PFSK-1 (cell line): ENCODE measurements at regions not wholly inside any gene's neighbourhood (a gene's known extent, or its start where the extent isn't known, plus 50 kb on each side); places are given as distances from the start of the nearest gene placed in this dataset.

Experiments
- POLR2AphosphoS5 ChIP-seq: IDR thresholded peaks from 2 replicates; pipeline ENCODE4 v1.6.1; 2012; ENCODE audit warnings: low read depth, mild to moderate bottlenecking, control low read depth, low read length, moderate library complexity
- REST ChIP-seq, 2 experiments: IDR thresholded peaks; 2 replicates each; pipeline versions ENCODE4 v1.6.1 to v1.8.0; 2011 to 2012; ENCODE audit warnings: low read depth in 2 of 2, low read length in 2 of 2, control low read depth in 1 of 2, inconsistent platforms in 1 of 2, mild to moderate bottlenecking in 1 of 2, moderate library complexity in 1 of 2; ENCODE audit not compliant: insufficient read depth in 1 of 2
- TAF1 ChIP-seq: IDR thresholded peaks from 2 replicates; pipeline ENCODE4 v1.6.1; 2012; ENCODE audit warnings: low read length, control low read depth, borderline replicate concordance; ENCODE audit not compliant: insufficient read depth

GRCh38 chr7:51634025-51634424 is 317.4 kb upstream of the COBL start:
- TF ChIP-seq POLR2AphosphoS5, result no peak
- TF ChIP-seq REST (IDR thresholded peaks at IDR 0.05; ENCODE audit: insufficient read depth in 1 of 2, low read depth in 2 of 2, low read length in 2 of 2), result no peak
- TF ChIP-seq TAF1, result no peak
